ENCODE measurements at regions not wholly inside any gene's neighbourhood (a gene's known extent, or its start where the extent isn't known, plus 50 kb on each side); places are given as distances from the start of the nearest gene placed in this dataset.
A peak's percentile ranks its signal among the peaks of the same experiment; 100 is the strongest.

DNA sequence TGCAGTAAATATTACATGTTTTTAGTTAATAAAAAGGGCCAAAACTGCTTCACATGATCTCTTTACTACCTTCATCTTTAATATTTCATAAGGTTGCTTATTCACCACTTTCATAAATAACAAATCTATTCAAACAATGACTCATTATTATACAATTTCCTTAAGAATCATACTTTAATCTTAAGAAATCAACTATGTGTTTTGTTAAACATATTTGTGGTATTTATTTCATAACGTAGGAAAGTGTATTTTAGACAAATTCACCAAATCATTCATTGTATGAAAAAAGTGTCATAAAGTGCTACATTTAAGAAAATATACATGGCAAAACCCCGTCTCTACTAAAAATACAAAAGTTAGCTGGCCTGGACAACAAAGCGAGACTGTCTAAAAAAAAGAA, 150.5 kb upstream of the RXFP1 start:
- Histone ChIP-seq H3K36me3 (ENCODE audit: control insufficient read depth in 2 of 3, insufficient read depth in 3 of 3, low read length in 3 of 3) (no peaks in the 10 kb centered on the region), H3K4me1 (ENCODE audit: control insufficient read depth in 2 of 3, insufficient read depth in 2 of 3, low read depth in 1 of 3, low read length in 3 of 3) (no peaks in the 10 kb centered on the region), H3K4me3 (ENCODE audit: low read length in 3 of 3) (no peak overlapping the region), H3K27me3 (ENCODE audit: control insufficient read depth, insufficient read depth, low read length) (no peaks in the 10 kb centered on the region), H3K27ac (ENCODE audit: low read depth in 2 of 2, low read length in 2 of 2) (no peak overlapping the region), H3K9ac (ENCODE audit: low read length in 3 of 3) (no peak overlapping the region), H3K9me3 (ENCODE audit: control insufficient read depth in 2 of 3, insufficient read depth in 1 of 3, low read length in 3 of 3) (no peaks in the 10 kb centered on the region)
- FAIRE-seq, result peak; percentile 68
- TF ChIP-seq, protein P1, sequence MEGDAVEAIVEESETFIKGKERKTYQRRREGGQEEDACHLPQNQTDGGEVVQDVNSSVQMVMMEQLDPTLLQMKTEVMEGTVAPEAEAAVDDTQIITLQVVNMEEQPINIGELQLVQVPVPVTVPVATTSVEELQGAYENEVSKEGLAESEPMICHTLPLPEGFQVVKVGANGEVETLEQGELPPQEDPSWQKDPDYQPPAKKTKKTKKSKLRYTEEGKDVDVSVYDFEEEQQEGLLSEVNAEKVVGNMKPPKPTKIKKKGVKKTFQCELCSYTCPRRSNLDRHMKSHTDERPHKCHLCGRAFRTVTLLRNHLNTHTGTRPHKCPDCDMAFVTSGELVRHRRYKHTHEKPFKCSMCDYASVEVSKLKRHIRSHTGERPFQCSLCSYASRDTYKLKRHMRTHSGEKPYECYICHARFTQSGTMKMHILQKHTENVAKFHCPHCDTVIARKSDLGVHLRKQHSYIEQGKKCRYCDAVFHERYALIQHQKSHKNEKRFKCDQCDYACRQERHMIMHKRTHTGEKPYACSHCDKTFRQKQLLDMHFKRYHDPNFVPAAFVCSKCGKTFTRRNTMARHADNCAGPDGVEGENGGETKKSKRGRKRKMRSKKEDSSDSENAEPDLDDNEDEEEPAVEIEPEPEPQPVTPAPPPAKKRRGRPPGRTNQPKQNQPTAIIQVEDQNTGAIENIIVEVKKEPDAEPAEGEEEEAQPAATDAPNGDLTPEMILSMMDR (IDR thresholded peaks at IDR 0.05; ENCODE audit: borderline replicate concordance, extremely low read depth, insufficient read depth), result no peak
- intact Hi-C loops (cut with DNase I), result no loop called here
- no peak for DNase-seq

DNA sequence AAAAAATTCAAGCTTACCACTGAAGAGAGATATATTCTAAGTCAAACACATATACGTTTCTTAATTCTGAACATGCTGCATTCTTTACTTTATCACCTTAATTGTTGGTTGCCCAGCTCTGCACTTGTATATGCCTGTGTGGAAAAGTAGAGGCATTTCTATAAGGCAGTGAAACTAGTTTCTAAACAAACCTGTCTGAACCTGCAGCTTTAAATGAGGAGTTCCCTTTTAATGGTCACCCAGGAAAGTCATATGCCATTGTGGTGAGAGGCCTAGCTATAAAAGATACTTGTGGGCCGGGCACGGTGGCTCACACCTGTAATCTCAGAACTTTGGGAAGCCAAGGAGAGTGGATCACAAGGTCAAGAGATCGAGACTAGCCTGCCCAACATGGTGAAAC, 147.4 kb upstream of the RXFP1 start:
- Histone ChIP-seq H3K4me1 (ENCODE audit: control insufficient read depth in 2 of 3, insufficient read depth in 2 of 3, low read depth in 1 of 3, low read length in 3 of 3) (no peaks in the 10 kb centered on the region), H3K27ac (ENCODE audit: low read depth in 2 of 2, low read length in 2 of 2) (no peak overlapping the region), H3K9me3 (ENCODE audit: control insufficient read depth in 2 of 3, insufficient read depth in 1 of 3, low read length in 3 of 3) (no peaks in the 10 kb centered on the region), H3K4me3 (ENCODE audit: low read length in 3 of 3) (no peak overlapping the region), H3K9ac (ENCODE audit: low read length in 3 of 3) (no peak overlapping the region), H3K36me3 (ENCODE audit: control insufficient read depth in 2 of 3, insufficient read depth in 3 of 3, low read length in 3 of 3) (no peaks in the 10 kb centered on the region), H3K27me3 (ENCODE audit: control insufficient read depth, insufficient read depth, low read length) (no peaks in the 10 kb centered on the region)
- intact Hi-C loops (cut with DNase I), result no loop called here
- TF ChIP-seq, protein P1 (IDR thresholded peaks at IDR 0.05; ENCODE audit: borderline replicate concordance, extremely low read depth, insufficient read depth), result no peak
- DNase-seq, result no peak
- FAIRE-seq, result no peak

DNA sequence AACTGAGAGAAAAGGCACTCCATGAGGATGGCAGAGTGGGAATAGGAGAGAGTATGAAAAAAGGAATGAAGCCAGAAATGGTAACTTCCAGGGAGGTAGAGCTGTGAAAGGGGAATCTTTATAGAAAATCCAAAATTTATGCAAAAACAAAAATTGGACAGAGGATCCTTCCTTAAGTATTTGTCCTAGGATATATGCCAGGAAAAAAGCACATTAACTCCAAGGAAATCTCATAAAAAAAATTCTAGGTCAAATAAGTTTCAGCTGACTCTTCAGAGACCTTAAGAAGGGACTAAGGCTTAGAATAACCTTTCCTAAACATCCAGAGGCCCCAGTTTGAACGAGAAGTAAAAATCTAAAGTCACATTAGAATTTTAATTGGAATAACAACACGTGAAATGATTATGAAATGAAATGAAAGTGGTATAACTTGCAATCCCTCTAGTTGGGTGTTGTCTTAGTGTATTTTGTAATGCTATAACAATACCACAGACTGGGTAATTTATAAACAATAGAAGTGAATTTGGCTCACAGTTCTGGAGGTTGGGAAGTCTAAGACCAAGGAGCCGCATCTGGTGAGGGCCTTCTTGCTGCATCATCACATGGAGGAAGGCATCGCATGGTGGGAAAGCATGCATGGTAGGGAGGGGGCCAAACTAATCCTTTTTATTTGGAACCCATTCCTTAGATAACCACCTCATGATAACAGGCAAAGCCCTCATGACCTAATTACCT, 145.4 kb upstream of the RXFP1 start:
- intact Hi-C loops (cut with DNase I), result no loop called here
- no peak for FAIRE-seq
- no peak overlapping the region for H3K4me3 ChIP-seq (ENCODE audit: low read length in 3 of 3)
- H3K27ac ChIP-seq (ENCODE audit: low read depth in 2 of 2, low read length in 2 of 2), result no peak overlapping the region
- H3K9me3 ChIP-seq (ENCODE audit: control insufficient read depth in 2 of 3, insufficient read depth in 1 of 3, low read length in 3 of 3), result no peaks in the 10 kb centered on the region
- H3K36me3 ChIP-seq (ENCODE audit: control insufficient read depth in 2 of 3, insufficient read depth in 3 of 3, low read length in 3 of 3), result no peaks in the 10 kb centered on the region
- no peaks in the 10 kb centered on the region for H3K4me1 ChIP-seq (ENCODE audit: control insufficient read depth in 2 of 3, insufficient read depth in 2 of 3, low read depth in 1 of 3, low read length in 3 of 3)
- TF ChIP-seq, protein P1 (IDR thresholded peaks at IDR 0.05; ENCODE audit: borderline replicate concordance, extremely low read depth, insufficient read depth), result no peak
- H3K27me3 ChIP-seq (ENCODE audit: control insufficient read depth, insufficient read depth, low read length), result no peaks in the 10 kb centered on the region
- DNase-seq, result no peak
- H3K9ac ChIP-seq (ENCODE audit: low read length in 3 of 3), result no peak overlapping the region

DNA sequence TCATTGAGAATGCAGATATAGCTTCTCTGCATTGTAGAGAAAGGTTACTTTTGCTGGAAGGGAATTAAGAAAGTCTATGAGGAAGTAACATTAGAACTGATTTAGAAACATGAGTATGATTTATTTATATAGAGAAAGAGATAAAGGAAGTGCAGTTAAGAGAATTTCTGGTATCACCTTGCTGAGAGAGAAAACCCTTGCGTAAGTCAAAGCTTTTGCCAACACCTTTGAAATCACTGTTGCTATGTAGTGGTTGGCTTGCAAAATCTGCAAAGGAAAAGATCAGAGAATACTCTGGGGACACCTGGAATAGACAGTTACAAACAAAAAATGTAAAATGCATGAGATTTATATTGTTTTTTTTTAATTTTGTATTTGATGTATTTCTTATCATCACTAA, 137.3 kb upstream of the RXFP1 start:
- Histone ChIP-seq H3K9ac (ENCODE audit: low read length in 3 of 3) (no peak overlapping the region), H3K9me3 (ENCODE audit: control insufficient read depth in 2 of 3, insufficient read depth in 1 of 3, low read length in 3 of 3) (no peaks in the 10 kb centered on the region), H3K27ac (ENCODE audit: low read depth in 2 of 2, low read length in 2 of 2) (no peak overlapping the region), H3K4me3 (ENCODE audit: low read length in 3 of 3) (no peak overlapping the region), H3K27me3 (ENCODE audit: control insufficient read depth, insufficient read depth, low read length) (no peaks in the 10 kb centered on the region), H3K4me1 (ENCODE audit: control insufficient read depth in 2 of 3, insufficient read depth in 2 of 3, low read depth in 1 of 3, low read length in 3 of 3) (no peaks in the 10 kb centered on the region), H3K36me3 (ENCODE audit: control insufficient read depth in 2 of 3, insufficient read depth in 3 of 3, low read length in 3 of 3) (no peaks in the 10 kb centered on the region)
- DNase-seq (no peak), FAIRE-seq (no peak)
- TF ChIP-seq, protein P1 (IDR thresholded peaks at IDR 0.05; ENCODE audit: borderline replicate concordance, extremely low read depth, insufficient read depth), result no peak
- intact Hi-C loops (cut with DNase I), result no loop called here

All from kidney (tissue), 13 donors.